Cardiac septum (tissue), 1 donor: ENCODE measurements at regions not wholly inside any gene's neighbourhood (a gene's known extent, or its start where the extent isn't known, plus 50 kb on each side); places are given as distances from the start of the nearest gene placed in this dataset.

Experiments
- DNase-seq: peaks from one replicate; pipeline ENCODE4 v3.0.0-alpha.2; 2020; ENCODE audit warnings: low spot score
- intact Hi-C: fragments of 100-400 bp; cut with DNase I; formaldehyde crosslinking; loops from one replicate; pipeline ENCODE4 v1.14.0; 2022
- donor health status: DM: no; HTN: no; CAD: no.

DNA sequence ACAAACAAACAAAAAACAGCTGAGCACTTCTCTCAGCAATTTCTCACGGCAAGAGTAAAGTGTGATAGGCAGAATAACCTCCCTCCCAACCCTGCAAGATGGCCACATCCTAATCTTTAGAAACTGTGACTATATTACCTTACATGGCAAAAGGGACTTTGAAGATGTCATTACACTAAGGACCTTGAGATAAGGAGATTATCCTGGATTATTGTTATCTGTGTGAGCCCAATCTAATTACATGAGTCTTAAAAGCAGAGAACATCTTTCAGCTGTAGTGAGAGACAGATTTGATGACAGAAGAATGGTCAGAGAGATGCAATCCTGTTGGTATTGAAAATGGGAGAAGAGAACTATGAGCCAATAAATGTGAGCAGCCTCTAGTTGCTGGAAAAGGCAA, 347.9 kb downstream of the CDH9 start:
- no peak for DNase-seq
- intact Hi-C loops: no loop called here

DNA sequence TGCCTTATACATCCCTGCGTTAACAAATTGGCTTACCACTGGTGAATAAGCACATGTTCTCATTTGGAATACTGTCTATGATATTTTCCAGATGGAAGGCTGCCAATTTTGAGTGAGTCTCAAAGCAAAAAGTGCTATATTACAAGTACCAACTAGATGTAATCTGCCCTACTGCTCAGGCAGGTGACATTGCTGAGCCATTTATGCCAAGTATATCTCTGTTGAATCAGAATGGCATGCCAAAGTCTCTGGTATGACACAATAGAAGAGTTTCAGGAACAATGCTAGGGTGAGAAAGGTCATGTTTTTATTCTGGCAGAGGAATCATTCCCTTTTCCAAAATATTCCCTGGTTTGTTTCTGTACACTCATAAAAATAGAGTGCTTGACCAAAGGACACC, 356.5 kb downstream of the CDH9 start:
- DNase-seq: no peak
- intact Hi-C loops: no loop called here

DNA sequence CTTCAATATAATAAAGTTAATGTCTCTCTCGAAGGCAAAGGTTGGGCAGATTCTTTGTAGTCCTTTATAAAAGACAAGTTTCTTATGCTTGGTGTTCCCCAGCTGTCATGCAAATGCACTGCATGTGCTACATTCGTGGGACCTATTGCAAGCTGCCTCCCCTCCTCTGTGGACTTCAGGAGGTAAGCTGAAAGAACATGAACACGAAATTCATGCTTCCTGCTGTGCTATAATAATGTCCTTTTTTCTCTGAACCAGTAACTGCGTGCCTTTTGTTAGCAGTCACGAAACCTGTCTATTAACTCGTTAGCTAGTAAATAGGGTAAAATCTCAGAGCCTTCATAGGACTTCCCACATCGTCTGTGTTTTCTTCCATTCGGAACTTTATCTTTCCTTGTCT, 363.5 kb downstream of the CDH9 start:
- intact Hi-C loops: no loop called here
- DNase-seq: no peak

DNA sequence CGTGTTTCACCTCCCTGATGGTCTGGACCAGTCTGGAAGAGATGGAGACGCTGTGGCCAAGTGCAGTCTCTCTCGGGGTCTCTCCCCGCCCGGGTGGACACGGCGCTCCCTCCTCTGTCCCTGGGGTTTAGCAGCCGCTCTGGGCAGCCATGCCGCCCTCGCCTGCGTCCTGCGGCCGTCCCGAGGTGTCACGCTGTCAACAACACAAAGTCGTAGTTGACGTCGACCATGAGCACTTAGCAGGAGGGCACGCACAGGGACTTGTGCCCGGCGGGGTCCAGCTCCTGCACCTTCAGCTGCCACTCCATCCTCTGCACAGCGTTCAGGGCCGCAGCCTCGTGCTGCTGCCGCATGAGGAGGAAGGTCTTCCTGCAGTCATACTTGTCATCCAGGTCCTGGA, 368.9 kb downstream of the CDH9 start:
- intact Hi-C loops: no loop called here

DNA sequence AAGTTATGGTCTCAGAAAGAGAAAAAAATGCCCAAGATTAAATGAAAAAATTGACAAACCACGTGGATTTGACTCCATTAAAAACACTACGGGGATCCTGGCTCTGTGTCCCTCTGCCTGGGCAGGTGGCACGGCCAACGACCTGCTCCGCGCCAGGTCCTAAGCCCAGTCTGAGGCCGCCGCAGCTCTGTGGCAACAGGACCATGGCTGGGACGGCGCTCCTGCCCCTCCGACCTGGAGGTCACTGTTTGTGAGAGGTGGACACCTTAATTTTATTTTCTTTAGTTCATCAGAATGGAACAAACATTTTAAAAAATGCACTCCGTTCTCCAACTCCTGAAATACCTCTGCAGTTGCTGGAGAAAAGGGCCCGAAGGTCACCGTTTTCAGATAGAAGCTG, 369.4 kb downstream of the CDH9 start:
- intact Hi-C loops: no loop called here
- DNase-seq: no peak

More for the DNA sequence above, 368.9 kb downstream of the CDH9 start:
- DNase-seq: no peak

DNA sequence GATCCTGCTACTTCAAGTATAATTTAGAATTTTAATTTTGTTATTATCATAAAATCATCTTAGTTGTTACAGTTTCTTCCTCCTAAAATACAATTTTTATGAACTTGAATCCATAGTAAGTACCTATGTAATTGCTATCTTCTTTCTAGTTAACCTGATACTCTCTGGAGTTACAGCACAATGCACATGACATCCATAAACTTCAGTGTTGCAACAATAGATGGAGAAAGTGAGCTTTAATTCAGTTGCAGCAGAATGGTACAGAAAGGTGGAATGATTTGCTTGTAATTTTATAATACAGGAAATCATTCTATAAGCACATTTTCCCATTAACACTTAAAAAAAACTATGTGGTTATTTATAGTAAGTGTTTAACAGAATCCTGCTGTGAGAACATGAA, 372.0 kb downstream of the CDH9 start:
- intact Hi-C loops: no loop called here
- DNase-seq: no peak

DNA sequence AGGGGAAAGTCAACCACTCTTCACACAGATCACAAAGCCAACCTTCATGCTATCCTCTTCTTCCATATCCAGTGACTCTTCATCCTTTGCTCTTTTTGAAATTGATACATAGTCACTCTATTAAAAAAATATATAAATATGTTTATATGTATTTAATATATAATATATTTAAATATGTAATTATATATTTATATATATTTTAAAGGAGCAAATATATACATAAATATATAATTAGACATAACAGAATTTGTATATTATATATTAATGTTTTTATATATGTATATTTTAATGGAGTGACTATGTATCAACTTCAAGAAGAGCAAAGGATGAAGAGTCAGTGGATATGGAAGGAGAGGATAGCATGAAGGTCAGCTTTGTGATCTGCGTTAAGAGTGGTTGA, 374.9 kb downstream of the CDH9 start:
- no peak for DNase-seq
- intact Hi-C loops: no loop called here

DNA sequence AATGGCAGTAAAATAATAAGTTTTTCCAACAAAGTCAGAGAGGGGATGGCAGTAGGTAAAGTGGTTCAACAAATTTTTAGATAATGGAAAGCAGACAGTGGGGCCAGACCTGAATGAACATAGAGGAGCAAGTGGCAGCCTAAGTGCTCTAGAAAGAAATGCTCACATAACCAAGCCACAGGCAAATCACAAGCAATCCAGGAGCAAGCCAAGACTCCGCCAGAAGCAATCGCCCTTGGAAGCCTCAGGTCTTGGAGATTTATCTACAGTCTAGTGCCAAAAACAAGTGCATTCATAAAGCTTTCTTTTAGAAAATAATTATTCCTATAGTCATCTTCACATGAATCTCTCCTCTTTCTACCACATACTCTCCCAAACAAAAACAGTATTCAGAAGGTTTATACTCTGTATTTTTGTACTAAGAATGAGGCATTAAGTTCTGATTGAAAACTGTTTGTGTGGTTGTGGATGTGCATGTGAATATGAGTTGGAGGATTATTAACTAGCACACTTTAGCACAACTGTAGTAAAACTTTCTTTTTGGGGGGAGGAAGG, 375.5 kb downstream of the CDH9 start:
- intact Hi-C loops: no loop called here
- no peak for DNase-seq

DNA sequence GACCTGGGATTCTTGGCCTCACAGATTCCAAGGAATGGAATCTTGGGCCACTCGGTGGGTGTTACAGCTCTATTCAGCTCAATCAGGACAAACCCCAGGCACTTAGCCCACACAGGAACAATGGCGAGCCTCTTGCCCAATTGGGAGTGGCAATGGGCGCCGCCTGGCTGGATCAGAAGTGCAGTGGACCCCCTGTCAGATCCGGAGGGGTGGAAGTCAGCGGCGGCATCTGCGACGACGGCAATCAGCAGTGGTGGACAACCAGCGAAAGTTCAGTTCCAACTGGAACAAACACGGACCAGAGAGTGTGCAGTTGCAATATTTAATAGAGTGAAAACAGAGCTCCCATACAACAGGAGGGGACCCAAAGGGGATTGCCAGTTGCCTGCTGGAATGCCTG, 378.3 kb downstream of the CDH9 start:
- DNase-seq: no peak
- intact Hi-C loops: no loop called here

DNA sequence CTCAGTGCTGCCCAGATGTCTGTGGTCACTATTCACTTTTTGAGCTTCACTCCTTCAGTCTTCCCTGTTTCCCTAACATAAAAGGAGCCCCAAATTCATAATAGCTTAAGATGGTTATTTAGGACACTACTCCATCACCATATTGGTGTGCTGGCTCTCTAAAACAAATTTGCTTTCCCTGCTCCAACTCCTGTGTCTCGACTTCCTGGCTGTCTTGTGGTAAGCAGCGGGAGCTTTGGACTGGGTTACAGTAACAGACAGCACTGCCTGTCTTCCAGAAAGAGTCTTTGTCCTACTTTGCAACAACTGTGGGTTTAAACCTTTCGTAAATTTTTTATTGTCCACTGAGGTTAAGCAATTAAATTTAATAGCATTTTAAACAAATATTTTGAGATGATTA, 389.4 kb downstream of the CDH9 start:
- intact Hi-C loops: no loop called here

DNA sequence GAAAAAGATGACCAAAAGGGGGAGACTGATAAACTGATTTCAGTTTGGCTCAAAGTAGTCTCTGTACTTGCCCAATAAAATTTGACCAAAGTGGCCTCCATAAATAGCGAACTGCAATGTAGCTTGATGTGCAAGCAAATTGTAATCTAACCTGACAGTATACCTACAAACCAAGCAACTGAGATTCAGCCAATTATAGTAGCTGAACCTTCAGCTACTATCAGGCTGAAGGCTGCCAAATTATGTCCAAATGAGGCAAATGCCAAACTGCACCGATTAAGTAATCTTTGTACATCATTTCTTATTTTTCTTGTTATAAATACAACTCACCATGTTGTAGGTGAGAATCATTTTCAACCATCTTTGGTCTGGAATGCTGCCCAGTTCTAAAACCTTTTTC, 390.6 kb downstream of the CDH9 start:
- intact Hi-C loops: no loop called here
- no peak for DNase-seq

More for the DNA sequence above, 389.4 kb downstream of the CDH9 start:
- no peak for DNase-seq

DNA sequence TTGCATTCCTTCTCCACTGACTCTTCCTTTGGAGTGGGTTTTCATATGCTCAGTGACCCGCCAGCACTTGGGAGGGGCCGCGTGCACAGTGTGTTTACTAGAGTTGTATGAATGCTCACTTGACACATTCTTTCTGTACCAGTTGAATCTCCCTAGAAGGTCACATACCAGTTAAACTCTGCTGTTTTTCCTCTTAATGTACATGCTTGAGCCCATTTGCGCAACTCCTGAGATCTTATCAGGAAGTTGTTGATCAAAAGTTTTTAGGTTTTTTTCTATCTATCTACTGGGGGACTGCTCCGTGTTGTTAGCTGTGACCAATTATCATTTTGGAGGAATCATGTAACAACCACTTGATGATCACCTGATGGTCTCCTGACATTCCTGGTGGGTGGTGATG, 392.7 kb downstream of the CDH9 start:
- no peak for DNase-seq
- intact Hi-C loops: no loop called here

DNA sequence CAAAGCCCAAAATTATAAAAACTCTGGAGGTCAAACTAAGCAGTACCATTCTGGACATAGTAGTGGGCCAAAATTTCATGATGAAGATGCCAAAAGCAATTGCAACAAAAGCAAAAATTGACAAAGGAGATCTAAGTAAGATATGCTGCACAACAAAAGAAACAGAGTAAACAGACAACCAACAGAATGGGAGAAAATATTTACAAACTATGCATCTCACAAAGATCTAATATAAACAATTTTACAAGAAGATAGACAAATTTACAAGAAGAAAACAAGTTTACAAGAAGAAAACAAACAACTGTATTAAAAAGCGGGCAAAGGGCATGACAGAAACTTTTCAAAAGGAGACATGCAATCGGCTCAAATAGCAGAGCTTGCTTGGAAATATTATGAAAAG, 396.9 kb downstream of the CDH9 start:
- intact Hi-C loops: no loop called here
- no peak for DNase-seq

DNA sequence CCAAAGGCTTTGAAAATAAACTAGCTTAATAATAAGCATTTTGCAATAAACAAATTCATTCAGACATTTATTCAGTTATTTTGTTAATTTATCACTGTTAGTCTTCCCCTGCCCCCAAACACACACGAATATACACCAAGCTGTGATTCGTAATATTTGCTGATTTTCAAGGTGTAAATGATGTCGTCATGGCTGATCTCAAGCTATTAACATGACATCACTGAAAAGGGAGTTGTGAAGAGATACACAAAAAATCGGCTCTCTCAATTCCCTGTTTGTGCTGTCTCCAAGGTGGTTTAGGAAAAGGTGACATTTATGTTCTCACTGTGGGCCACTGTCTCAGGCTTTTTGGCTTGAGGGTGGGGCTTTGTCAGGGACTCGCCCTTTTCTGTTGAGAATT, 413.3 kb downstream of the CDH9 start:
- no peak for DNase-seq
- intact Hi-C loops: no loop called here

DNA sequence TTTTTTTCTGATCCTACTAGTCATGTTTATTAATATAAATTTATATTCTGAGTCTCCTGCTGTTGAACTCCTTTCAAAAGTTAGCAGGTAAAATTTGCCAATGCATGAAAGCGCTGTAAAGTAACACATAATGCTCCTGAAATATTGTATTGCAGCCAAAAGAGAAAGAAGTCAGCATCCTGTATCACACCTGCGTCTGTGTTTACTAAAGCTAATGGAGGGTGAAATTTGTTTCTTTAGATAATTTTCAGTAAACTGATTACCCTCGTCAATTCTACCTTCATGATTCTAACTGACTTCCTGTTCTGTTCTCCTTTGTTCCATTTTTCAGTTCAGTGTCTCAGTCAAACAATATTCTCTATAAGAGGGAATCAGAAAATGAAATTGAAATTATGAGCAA, 415.4 kb downstream of the CDH9 start:
- DNase-seq: no peak
- intact Hi-C loops: no loop called here

DNA sequence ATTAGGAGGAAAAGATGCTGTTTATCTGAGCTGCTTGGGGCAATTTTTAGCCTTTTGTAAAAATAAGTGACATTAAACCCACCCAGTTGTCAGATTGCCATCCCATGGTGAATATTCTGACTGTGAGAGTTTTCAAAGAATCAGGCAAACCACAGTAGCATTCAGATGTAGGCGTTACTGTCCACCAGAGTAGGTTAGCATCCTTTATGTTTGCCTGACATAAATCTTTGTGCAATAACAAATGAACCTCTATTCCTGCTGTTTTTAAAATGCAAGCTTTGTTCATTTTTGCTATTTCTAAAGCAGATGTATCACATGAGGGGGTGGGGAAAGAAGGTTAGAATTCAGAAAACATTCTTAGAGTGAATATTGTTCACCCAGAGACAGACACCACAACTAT, 427.8 kb downstream of the CDH9 start:
- DNase-seq: no peak
- intact Hi-C loops: no loop called here

DNA sequence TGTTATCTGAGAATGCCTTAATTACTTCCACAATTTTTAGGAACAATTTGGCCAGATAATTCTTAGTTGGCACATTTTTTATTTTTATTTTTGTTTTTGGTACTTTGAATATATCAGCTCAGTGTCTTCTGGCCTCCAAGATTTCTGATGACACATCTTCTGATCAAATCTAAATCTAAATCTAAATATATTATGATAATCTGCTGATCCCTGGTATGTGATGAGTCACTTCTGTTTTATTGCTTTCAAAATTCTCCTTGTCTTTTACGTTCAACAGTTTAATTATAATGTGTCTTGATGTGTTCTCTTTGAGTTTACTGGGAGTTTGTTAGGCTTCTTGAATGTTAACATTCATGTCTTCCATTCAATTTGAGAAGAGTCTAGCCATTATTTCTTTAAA, 436.8 kb downstream of the CDH9 start:
- no peak for DNase-seq
- intact Hi-C loops: no loop called here

DNA sequence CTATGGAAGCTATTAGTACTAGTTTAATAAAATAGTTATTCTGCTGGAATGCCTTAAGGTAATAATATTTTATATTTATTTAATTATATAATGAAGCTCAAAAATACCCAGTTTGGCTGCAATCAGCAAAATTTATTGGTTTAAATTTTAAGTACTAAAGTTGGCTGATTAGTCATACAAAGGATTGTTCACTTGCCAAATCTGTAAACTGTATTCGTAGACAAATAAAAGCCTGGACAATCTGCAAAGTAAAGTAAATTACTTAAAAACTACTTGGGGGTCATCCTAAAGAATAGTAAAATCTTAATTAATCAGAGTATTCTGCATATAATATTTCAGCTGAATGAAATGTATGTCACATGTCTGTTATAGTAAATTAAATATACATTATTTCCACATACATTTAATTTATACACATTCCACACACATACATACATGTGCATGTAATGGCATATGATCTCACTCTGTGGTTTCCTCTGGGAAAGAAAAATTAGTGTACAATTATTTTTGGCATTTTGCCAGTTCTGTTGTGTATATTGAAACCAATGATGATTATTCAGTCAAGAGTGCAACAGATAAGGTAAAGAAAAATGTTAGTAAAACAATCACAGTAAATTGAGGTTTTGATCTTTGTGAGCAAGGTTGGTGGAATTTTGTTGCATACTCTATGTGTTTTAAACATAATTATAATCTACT, 455.9 kb downstream of the CDH9 start:
- intact Hi-C loops: no loop called here
- DNase-seq: no peak

DNA sequence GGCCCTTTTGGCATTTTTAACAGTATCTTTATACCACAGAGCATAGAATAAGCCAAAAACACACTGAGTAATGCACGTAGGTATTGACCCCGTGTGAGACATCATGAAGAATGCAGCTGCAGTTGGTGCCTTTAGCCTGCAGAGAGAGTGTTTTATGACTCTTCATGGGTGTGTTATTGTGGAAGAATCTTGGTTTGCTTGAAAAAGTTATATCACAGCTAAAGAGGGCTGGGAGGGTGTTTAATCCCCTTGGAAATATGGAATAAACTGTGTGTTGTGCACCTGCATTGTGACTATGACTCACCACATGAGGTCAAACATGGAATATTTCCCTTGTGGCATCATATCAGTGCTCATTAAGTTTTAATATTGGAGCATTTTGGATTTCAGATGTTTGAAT, 458.7 kb downstream of the CDH9 start:
- intact Hi-C loops: no loop called here
- no peak for DNase-seq

DNA sequence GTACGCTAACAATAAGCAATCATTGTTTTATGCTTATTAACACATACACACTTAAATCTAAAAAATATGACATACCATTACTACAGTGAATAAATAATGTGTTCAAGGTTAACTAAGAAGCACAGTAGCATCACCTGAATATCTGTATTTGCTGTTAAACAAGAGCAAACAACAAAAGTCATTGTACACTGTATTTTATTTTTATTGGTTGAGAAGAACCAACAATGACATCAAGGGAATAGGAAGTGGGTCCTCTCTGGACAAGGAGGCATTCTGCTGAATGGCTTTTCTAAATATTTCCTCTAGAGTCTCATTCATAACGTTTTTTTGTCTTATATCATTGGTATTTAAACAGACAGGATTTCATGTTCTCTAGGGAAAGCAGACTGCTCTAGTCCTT, 460.4 kb downstream of the CDH9 start:
- intact Hi-C loops: no loop called here
- DNase-seq: no peak

DNA sequence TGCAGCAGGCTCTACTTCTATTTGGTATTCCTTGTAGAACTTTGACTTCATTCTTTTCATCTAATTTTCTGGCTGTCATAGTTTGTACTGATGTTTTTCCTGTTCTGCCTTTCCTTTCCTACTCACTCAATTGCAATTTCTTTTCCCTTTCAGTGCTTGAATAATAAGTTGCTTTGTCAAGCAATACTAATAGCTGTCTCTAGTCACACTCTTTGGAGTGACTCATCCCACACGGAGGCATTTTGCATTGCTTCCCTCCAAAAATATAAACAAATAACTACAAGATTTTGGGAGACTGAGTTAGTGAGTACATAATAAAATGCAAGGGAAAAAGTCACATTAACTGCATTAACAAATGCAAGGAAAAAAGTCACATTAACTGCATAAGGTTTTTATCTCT, 465.9 kb downstream of the CDH9 start:
- intact Hi-C loops: no loop called here
- no peak for DNase-seq

DNA sequence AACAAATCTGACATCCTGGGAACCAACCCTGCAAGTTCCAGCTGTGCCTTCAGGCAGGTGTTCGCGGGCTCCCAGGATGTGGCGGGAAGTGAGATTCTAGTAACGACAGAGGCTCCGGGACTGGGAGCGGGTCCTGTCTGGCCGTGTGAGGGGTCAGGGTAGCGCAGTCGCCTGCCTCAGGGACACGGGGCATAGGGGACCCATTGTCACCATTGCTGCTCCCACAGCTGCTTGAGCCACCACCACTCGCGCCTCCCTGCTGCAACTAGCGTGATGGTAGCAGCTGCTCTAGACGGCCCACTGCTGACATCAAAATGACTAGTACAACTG, 468.5 kb downstream of the CDH9 start:
- intact Hi-C loops: no loop called here
- DNase-seq: no peak
